ENCODE measurements at regions not wholly inside any gene's neighbourhood (a gene's known extent, or its start where the extent isn't known, plus 50 kb on each side); places are given as distances from the start of the nearest gene placed in this dataset.

GRCh38 chr5:27734838-27735237, 696.5 kb upstream of the CDH9 start:
- DNase-seq (ENCODE audit: low read depth, low spot score) (no peak), FAIRE-seq (no peak)
- BruUV-seq (replicated peaks) = no TSS peak
- no peaks in the 10 kb centered on the region for H3K9me3 ChIP-seq (replicated peaks; ENCODE audit: control insufficient read depth, insufficient read depth, low read length)
- no peaks in the 10 kb centered on the region for H4K20me1 ChIP-seq (replicated peaks; ENCODE audit: control insufficient read depth, extremely low read depth, insufficient read depth, low read length)
- H3K79me2 ChIP-seq (ENCODE audit: control insufficient read depth, insufficient read depth, low read length) = no peaks in the 10 kb centered on the region
- no peak for TF ChIP-seq FOS (IDR thresholded peaks at IDR 0.05; ENCODE audit: borderline replicate concordance, insufficient read depth, low read length)
- no peak for TF ChIP-seq JUN (IDR thresholded peaks at IDR 0.05; ENCODE audit: borderline replicate concordance, insufficient read depth, insufficient read length, low read depth)
- TF ChIP-seq MYC (IDR thresholded peaks at IDR 0.05; ENCODE audit: low read depth, low read length) = no peak
- no peak for TF ChIP-seq EZH2 (IDR thresholded peaks at IDR 0.05; ENCODE audit: borderline replicate concordance, low read depth, low read length, severe bottlenecking)
- TF ChIP-seq MAX (IDR thresholded peaks at IDR 0.05; ENCODE audit: insufficient read depth, insufficient read length) = no peak
- TF ChIP-seq GATA2 (IDR thresholded peaks at IDR 0.05; ENCODE audit: insufficient read depth, insufficient read length, low read depth, low read length) = no peak
- no peak for TF ChIP-seq POLR2AphosphoS5 (IDR thresholded peaks at IDR 0.05; ENCODE audit: insufficient read depth, low read depth, low read length)
- no peak for TF ChIP-seq POLR2A (IDR thresholded peaks at IDR 0.05; ENCODE audit: low read depth, low read length)
- ChIA-PET CTCF (no interaction called here), POLR2A (no interaction called here)
- H2AFZ ChIP-seq (ENCODE audit: low read depth, low read length) = no peak overlapping the region
- H3K4me3 ChIP-seq (replicated peaks in 1 of 3; ENCODE audit: insufficient read depth in 1 of 3, low read depth in 1 of 3, low read length in 3 of 3) = no peak overlapping the region
- no peak overlapping the region for H3K4me2 ChIP-seq (ENCODE audit: insufficient read depth, low read length)
- intact Hi-C loops (cut with micrococcal nuclease) (no loop called here), dilution Hi-C loops (cut with MboI; ENCODE audit: extremely low pct_ligation_motif_present, low sequenced_read_pairs) (no loop called here)
- H3K9ac ChIP-seq (replicated peaks; ENCODE audit: extremely low read depth, insufficient read depth, low read length) = no peak overlapping the region
- H3K4me1 ChIP-seq (ENCODE audit: control insufficient read depth, extremely low read depth, insufficient read depth, low read length) = no peaks in the 10 kb centered on the region
- no peak overlapping the region for H3K27ac ChIP-seq (ENCODE audit: insufficient read depth, low read depth, low read length)
- H3K27me3 ChIP-seq (ENCODE audit: control insufficient read depth in 2 of 2, insufficient read depth in 2 of 2, low read length in 2 of 2) = no peaks in the 10 kb centered on the region
- H3K9me1 ChIP-seq (replicated peaks; ENCODE audit: control insufficient read depth, extremely low read depth, insufficient read depth, low read length) = no peaks in the 10 kb centered on the region
- H3K36me3 ChIP-seq (ENCODE audit: control insufficient read depth in 2 of 2, extremely low read depth in 1 of 2, insufficient read depth in 2 of 2, low read length in 2 of 2) = no peaks in the 10 kb centered on the region

- dilution Hi-C loops (cut with MboI; ENCODE audit: extremely low pct_ligation_motif_present, low sequenced_read_pairs) (no loop called here), intact Hi-C loops (cut with micrococcal nuclease) (no loop called here)
- H3K9me3 ChIP-seq (replicated peaks; ENCODE audit: control insufficient read depth, insufficient read depth, low read length) = no peaks in the 10 kb centered on the region
Observed at GRCh38 chr5:27733237-27733636, 694.9 kb upstream of the CDH9 start.

More at GRCh38 chr5:27733237-27733636, 694.9 kb upstream of the CDH9 start:
- no TSS peak for BruUV-seq (replicated peaks)
- POLR2A ChIA-PET = no interaction called here
- Histone ChIP-seq H4K20me1 (replicated peaks; ENCODE audit: control insufficient read depth, extremely low read depth, insufficient read depth, low read length) (no peaks in the 10 kb centered on the region), H3K4me1 (ENCODE audit: control insufficient read depth, extremely low read depth, insufficient read depth, low read length) (no peaks in the 10 kb centered on the region), H3K9me1 (replicated peaks; ENCODE audit: control insufficient read depth, extremely low read depth, insufficient read depth, low read length) (no peaks in the 10 kb centered on the region), H3K27me3 (ENCODE audit: control insufficient read depth in 2 of 2, insufficient read depth in 2 of 2, low read length in 2 of 2) (no peaks in the 10 kb centered on the region), H3K27ac (ENCODE audit: insufficient read depth, low read depth, low read length) (no peak overlapping the region), H2AFZ (ENCODE audit: low read depth, low read length) (no peak overlapping the region), H3K4me2 (ENCODE audit: insufficient read depth, low read length) (no peak overlapping the region), H3K36me3 (ENCODE audit: control insufficient read depth in 2 of 2, extremely low read depth in 1 of 2, insufficient read depth in 2 of 2, low read length in 2 of 2) (no peaks in the 10 kb centered on the region), H3K4me3 (replicated peaks in 1 of 3; ENCODE audit: insufficient read depth in 1 of 3, low read depth in 1 of 3, low read length in 3 of 3) (no peak overlapping the region), H3K9ac (replicated peaks; ENCODE audit: extremely low read depth, insufficient read depth, low read length) (no peak overlapping the region), H3K79me2 (ENCODE audit: control insufficient read depth, insufficient read depth, low read length) (no peaks in the 10 kb centered on the region)
- DNase-seq (ENCODE audit: low read depth, low spot score) (no peak), FAIRE-seq (no peak)
- CTCF ChIA-PET = no interaction called here
- no peak for TF ChIP-seq EZH2 (IDR thresholded peaks at IDR 0.05; ENCODE audit: borderline replicate concordance, low read depth, low read length, severe bottlenecking)
- no peak for TF ChIP-seq POLR2A (IDR thresholded peaks at IDR 0.05; ENCODE audit: low read depth, low read length)
- TF ChIP-seq MYC (IDR thresholded peaks at IDR 0.05; ENCODE audit: low read depth, low read length) = no peak
- no peak for TF ChIP-seq JUN (IDR thresholded peaks at IDR 0.05; ENCODE audit: borderline replicate concordance, insufficient read depth, insufficient read length, low read depth)
- TF ChIP-seq CTCF (IDR thresholded peaks at IDR 0.05; ENCODE audit: extremely low read depth in 1 of 2, insufficient read depth in 1 of 2, low read depth in 1 of 2, low read length in 2 of 2) = no peak
- no peak for TF ChIP-seq FOS (IDR thresholded peaks at IDR 0.05; ENCODE audit: borderline replicate concordance, insufficient read depth, low read length)
- no peak for TF ChIP-seq POLR2AphosphoS5 (IDR thresholded peaks at IDR 0.05; ENCODE audit: insufficient read depth, low read depth, low read length)
- TF ChIP-seq MAX (IDR thresholded peaks at IDR 0.05; ENCODE audit: insufficient read depth, insufficient read length) = no peak

All from endothelial cell of umbilical vein (primary cell).